ENCODE measurements at regions not wholly inside any gene's neighbourhood (a gene's known extent, or its start where the extent isn't known, plus 50 kb on each side); places are given as distances from the start of the nearest gene placed in this dataset.
"Not testable (repeated sequence)": the region's sequence is repeated elsewhere in the genome, so short reads cannot be mapped to it uniquely, and the experiment has no call there.

DNA sequence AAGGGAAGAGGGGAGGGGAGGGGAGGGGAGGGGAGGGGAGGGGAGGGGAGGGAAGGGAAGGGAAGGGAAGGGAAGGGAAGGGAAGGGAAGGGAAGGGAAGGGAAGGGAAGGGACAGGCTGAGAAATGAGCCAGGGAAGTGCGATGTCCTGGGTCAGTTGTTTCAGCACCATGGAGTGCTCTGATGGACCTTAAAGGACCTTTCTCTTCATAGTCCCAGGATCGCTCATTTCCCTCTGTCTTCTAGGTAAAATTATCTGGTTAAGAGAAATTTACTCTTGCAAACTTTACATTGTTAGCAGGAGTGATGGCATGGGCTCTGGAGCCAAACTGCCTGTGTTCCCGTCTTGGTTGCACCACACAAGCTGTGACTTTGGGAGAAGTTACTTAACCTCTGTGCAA lies 357.8 kb downstream of the MATN1 start:
- H2AFZ ChIP-seq (ENCODE audit: low read length): no peak overlapping the region
- H3K36me3 ChIP-seq (ENCODE audit: insufficient read depth, low read length): no peaks in the 10 kb centered on the region
- H3K4me1 ChIP-seq (ENCODE audit: low read length): no peaks in the 10 kb centered on the region
- no peaks in the 10 kb centered on the region for H4K20me1 ChIP-seq (ENCODE audit: insufficient read depth, low read depth, low read length)
- H3K27ac ChIP-seq (ENCODE audit: low read length): no peak overlapping the region
- H3K27me3 ChIP-seq (ENCODE audit: low read length): no peaks in the 10 kb centered on the region
- no peaks in the 10 kb centered on the region for H3K79me2 ChIP-seq (ENCODE audit: low read length)
- no peak overlapping the region for H3K9ac ChIP-seq (ENCODE audit: low read length)
- H3K4me3 ChIP-seq (ENCODE audit: low read length): no peak overlapping the region
- no peaks in the 10 kb centered on the region for H3K9me2 ChIP-seq (replicated peaks; ENCODE audit: insufficient read depth, low read length)
- DNase-seq: no peak
- H3K4me2 ChIP-seq (ENCODE audit: low read depth, low read length, poor library complexity, severe bottlenecking): no peak overlapping the region
- no peaks in the 10 kb centered on the region for H3K9me3 ChIP-seq (ENCODE audit: low read length)

DNA sequence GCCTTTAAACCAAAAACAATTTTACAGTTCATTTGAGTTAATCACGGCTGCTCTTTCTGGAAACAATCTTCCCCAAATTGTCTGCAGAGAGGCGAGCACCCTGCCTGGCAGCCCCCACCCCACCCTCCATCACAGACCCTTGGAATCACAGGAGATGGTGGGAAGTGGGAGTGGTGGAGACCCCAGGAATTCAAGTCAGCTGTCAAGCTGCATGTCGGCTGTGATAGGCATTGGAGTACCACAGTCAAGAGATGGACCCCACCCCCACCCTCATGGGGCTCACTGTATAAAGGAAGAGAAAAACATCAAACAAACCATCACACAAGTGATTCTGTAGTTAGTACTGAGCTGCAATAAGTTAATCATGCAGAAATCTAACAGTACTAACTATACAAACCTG lies 360.4 kb downstream of the MATN1 start:
- Histone ChIP-seq H3K4me1 (ENCODE audit: low read length) (no peaks in the 10 kb centered on the region), H3K27me3 (ENCODE audit: low read length) (no peaks in the 10 kb centered on the region), H4K20me1 (ENCODE audit: insufficient read depth, low read depth, low read length) (no peaks in the 10 kb centered on the region), H3K9me2 (replicated peaks; ENCODE audit: insufficient read depth, low read length) (no peaks in the 10 kb centered on the region), H3K79me2 (ENCODE audit: low read length) (no peaks in the 10 kb centered on the region), H3K9me3 (ENCODE audit: low read length) (no peaks in the 10 kb centered on the region), H2AFZ (ENCODE audit: low read length) (no peak overlapping the region), H3K36me3 (ENCODE audit: insufficient read depth, low read length) (no peaks in the 10 kb centered on the region), H3K27ac (ENCODE audit: low read length) (no peak overlapping the region), H3K4me3 (ENCODE audit: low read length) (no peak overlapping the region), H3K4me2 (ENCODE audit: low read depth, low read length, poor library complexity, severe bottlenecking) (no peak overlapping the region), H3K9ac (ENCODE audit: low read length) (no peak overlapping the region)
- DNase-seq: no peak

DNA sequence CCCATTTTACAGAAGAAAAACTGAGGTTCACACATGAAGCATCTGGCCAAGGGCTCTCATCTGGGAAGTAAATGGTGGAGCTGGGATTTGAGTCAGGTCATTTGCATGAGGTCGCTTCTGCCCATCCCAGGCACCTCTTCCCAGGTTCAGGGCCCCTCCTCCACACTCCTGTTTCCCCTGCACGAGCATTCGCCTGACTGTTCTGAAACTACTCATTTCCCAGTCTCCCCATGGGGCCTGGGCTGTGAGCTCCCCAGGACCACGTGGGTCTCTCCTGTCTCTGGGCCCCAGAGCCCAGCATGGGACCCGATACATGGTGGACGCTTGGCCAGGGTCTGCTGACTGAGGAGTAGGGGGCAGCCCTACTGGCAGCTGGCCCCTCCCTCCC lies 360.8 kb downstream of the MATN1 start:
- Histone ChIP-seq H3K9me2 (replicated peaks; ENCODE audit: insufficient read depth, low read length) (no peaks in the 10 kb centered on the region), H3K4me1 (ENCODE audit: low read length) (no peaks in the 10 kb centered on the region), H2AFZ (ENCODE audit: low read length) (no peak overlapping the region), H3K27me3 (ENCODE audit: low read length) (no peaks in the 10 kb centered on the region), H3K9me3 (ENCODE audit: low read length) (no peaks in the 10 kb centered on the region), H3K9ac (ENCODE audit: low read length) (no peak overlapping the region), H3K36me3 (ENCODE audit: insufficient read depth, low read length) (no peaks in the 10 kb centered on the region), H3K4me2 (ENCODE audit: low read depth, low read length, poor library complexity, severe bottlenecking) (no peak overlapping the region), H3K27ac (ENCODE audit: low read length) (no peak overlapping the region), H3K79me2 (ENCODE audit: low read length) (no peaks in the 10 kb centered on the region), H3K4me3 (ENCODE audit: low read length) (no peak overlapping the region), H4K20me1 (ENCODE audit: insufficient read depth, low read depth, low read length) (no peaks in the 10 kb centered on the region)
- DNase-seq: no peak

DNA sequence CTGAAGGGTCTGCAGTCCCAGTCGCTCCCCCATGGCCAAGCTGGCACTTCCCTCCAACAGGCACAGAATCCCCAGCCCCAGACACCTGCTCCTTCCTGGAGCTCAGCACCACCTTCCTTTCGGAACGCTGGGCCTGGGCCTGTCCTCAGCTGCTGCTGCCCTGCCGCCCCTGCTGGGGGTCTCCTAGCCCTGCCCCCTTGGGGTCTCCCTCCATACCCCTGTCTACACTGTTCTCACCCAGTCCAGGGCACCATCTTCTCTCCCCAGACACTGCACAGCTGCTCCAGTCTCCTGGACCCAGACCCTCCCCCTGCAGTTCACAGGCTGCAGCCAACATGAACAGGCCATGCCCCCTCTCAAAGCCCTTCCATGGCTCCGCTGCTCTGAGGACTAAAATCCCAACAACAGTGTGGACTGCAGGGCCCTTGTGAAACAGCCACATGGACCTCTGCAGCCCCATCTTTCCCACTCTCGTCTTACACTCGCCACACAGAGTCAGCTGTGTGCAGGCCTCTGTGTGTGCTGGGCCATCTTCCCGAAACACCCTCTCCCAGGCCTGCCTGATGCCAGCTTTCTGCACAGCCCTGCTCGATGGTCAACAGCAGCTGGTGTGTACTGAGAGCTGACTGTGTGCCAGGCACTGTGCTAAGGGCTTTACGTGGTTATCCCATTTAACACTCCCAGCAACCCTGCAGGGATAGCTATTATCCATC lies 361.3 kb downstream of the MATN1 start:
- H2AFZ ChIP-seq (ENCODE audit: low read length); DNase-seq; H3K79me2 ChIP-seq (ENCODE audit: low read length); H3K36me3 ChIP-seq (ENCODE audit: insufficient read depth, low read length); H3K27ac ChIP-seq (ENCODE audit: low read length); H3K27me3 ChIP-seq (ENCODE audit: low read length); H3K9me2 ChIP-seq (replicated peaks; ENCODE audit: insufficient read depth, low read length); H4K20me1 ChIP-seq (ENCODE audit: insufficient read depth, low read depth, low read length); H3K9ac ChIP-seq (ENCODE audit: low read length); H3K4me3 ChIP-seq (ENCODE audit: low read length); H3K9me3 ChIP-seq (ENCODE audit: low read length); H3K4me2 ChIP-seq (ENCODE audit: low read depth, low read length, poor library complexity, severe bottlenecking); H3K4me1 ChIP-seq (ENCODE audit: low read length): not testable (repeated sequence)

DNA sequence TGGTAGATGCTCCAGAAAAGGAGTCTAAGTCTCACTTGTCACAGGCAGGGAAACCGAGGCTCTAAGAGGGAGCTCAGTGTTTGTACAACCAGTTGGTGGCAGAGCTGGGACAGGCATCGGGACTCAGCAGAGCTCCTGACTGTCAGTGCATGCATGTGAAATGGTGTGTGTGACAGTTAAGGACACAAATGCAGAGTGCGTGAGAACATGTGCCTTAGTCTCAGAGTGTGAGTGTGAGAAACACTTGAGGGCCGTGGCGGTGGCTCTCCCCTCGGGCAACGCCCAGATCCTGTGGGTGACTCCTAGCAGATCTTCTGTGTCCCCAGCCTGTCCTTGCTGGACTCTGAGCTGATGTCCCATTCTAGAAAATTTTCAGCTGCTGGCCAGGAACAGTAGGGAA lies 362.6 kb downstream of the MATN1 start:
- no peaks in the 10 kb centered on the region for H3K36me3 ChIP-seq (ENCODE audit: insufficient read depth, low read length)
- no peaks in the 10 kb centered on the region for H3K4me1 ChIP-seq (ENCODE audit: low read length)
- no peak overlapping the region for H2AFZ ChIP-seq (ENCODE audit: low read length)
- no peaks in the 10 kb centered on the region for H3K9me2 ChIP-seq (replicated peaks; ENCODE audit: insufficient read depth, low read length)
- no peak overlapping the region for H3K27ac ChIP-seq (ENCODE audit: low read length)
- no peaks in the 10 kb centered on the region for H3K27me3 ChIP-seq (ENCODE audit: low read length)
- H3K9me3 ChIP-seq (ENCODE audit: low read length): no peaks in the 10 kb centered on the region
- no peaks in the 10 kb centered on the region for H4K20me1 ChIP-seq (ENCODE audit: insufficient read depth, low read depth, low read length)
- H3K79me2 ChIP-seq (ENCODE audit: low read length): no peaks in the 10 kb centered on the region
- no peak overlapping the region for H3K4me3 ChIP-seq (ENCODE audit: low read length)
- no peak for DNase-seq
- H3K9ac ChIP-seq (ENCODE audit: low read length): no peak overlapping the region
- H3K4me2 ChIP-seq (ENCODE audit: low read depth, low read length, poor library complexity, severe bottlenecking): no peak overlapping the region

DNA sequence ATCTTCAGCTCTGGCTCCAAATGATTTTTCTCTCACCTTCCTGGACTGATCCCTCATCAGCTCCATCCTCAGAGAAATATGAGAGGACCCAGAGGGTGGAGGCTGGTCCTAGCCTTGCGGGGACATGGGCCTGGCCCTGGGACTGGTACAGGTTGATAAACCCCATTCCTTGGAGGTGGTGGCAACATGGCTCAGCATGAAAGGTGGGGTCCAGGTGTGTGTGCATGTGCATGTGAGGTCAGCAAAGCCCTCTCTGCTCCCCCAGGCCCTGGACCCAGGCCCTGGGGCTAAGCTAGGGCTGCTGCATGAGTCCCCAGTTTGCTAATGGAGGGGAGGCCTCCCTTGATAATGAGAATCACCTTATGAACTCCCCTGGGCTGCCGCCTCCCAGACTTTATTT lies 363.1 kb downstream of the MATN1 start:
- no peak for DNase-seq
- H3K4me1 ChIP-seq (ENCODE audit: low read length): no peaks in the 10 kb centered on the region
- no peak overlapping the region for H3K9ac ChIP-seq (ENCODE audit: low read length)
- H3K4me3 ChIP-seq (ENCODE audit: low read length): no peak overlapping the region
- no peak overlapping the region for H3K27ac ChIP-seq (ENCODE audit: low read length)
- no peaks in the 10 kb centered on the region for H3K79me2 ChIP-seq (ENCODE audit: low read length)
- H3K36me3 ChIP-seq (ENCODE audit: insufficient read depth, low read length): no peaks in the 10 kb centered on the region
- H3K9me2 ChIP-seq (replicated peaks; ENCODE audit: insufficient read depth, low read length): no peaks in the 10 kb centered on the region
- H4K20me1 ChIP-seq (ENCODE audit: insufficient read depth, low read depth, low read length): no peaks in the 10 kb centered on the region
- no peak overlapping the region for H2AFZ ChIP-seq (ENCODE audit: low read length)
- H3K27me3 ChIP-seq (ENCODE audit: low read length): no peaks in the 10 kb centered on the region
- H3K4me2 ChIP-seq (ENCODE audit: low read depth, low read length, poor library complexity, severe bottlenecking): no peak overlapping the region
- no peaks in the 10 kb centered on the region for H3K9me3 ChIP-seq (ENCODE audit: low read length)

DNA sequence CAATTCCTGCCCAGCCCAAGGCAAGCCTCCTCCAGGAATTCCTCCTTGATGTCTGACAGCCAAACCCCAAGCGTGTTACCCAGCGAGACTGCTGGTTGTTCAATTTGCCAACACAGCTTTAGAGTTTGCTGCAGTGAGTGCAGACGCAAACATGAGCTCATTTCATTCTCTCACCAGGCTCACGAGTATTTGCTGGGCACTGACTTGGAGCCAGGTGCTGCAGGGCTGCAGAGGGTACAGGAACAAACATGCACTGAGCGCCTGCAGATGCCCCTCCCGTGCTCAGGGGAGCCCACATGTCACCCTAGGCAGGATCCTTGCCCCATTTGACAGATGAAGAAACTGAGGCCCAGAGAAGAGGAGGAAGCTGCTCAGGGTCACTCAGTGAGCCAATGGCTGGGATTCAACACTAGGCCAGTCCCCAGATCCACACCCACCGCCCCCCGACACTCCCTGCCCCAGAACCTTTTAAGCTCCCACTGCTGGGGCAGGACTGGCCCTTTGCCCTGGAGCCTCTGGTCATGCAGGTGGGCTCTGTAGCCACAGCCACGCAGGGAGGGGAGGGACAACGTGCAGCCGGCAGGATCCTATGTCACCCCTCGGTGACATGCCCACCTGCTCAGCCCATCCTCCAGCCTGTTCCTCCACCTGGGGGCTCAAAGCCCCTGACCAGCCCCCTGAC lies 363.7 kb downstream of the MATN1 start:
- Histone ChIP-seq H3K36me3 (ENCODE audit: insufficient read depth, low read length) (no peaks in the 10 kb centered on the region), H3K4me3 (ENCODE audit: low read length) (no peak overlapping the region), H3K4me1 (ENCODE audit: low read length) (no peaks in the 10 kb centered on the region), H3K4me2 (ENCODE audit: low read depth, low read length, poor library complexity, severe bottlenecking) (no peak overlapping the region), H3K27me3 (ENCODE audit: low read length) (no peaks in the 10 kb centered on the region), H3K9ac (ENCODE audit: low read length) (no peak overlapping the region), H4K20me1 (ENCODE audit: insufficient read depth, low read depth, low read length) (no peaks in the 10 kb centered on the region), H2AFZ (ENCODE audit: low read length) (no peak overlapping the region), H3K9me2 (replicated peaks; ENCODE audit: insufficient read depth, low read length) (no peaks in the 10 kb centered on the region), H3K27ac (ENCODE audit: low read length) (no peak overlapping the region), H3K9me3 (ENCODE audit: low read length) (no peaks in the 10 kb centered on the region), H3K79me2 (ENCODE audit: low read length) (no peaks in the 10 kb centered on the region)
- DNase-seq: no peak

DNA sequence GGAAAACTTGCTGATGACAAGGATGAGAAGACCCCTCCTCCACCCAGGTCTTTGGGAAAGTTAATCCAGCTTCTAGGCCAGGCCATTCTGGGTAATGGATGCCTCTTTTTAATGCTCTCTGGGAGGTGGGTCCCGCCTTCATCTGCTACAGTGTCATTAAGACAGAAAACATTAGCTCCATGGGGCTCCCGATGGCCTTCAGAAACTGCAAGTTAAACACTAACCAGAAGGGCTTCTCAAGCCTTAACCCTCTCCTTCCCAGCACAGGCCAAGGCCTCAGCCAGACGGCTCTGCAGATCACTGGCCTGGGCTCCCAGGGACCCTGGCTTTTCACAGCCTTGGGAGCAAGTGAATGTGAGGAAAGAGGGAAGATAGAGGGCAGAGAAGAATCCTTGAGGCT lies 364.9 kb downstream of the MATN1 start:
- Histone ChIP-seq H3K27me3 (ENCODE audit: low read length) (no peaks in the 10 kb centered on the region), H3K9me2 (replicated peaks; ENCODE audit: insufficient read depth, low read length) (no peaks in the 10 kb centered on the region), H3K36me3 (ENCODE audit: insufficient read depth, low read length) (no peaks in the 10 kb centered on the region), H3K9ac (ENCODE audit: low read length) (no peak overlapping the region), H3K4me2 (ENCODE audit: low read depth, low read length, poor library complexity, severe bottlenecking) (no peak overlapping the region), H3K79me2 (ENCODE audit: low read length) (no peaks in the 10 kb centered on the region), H3K9me3 (ENCODE audit: low read length) (no peaks in the 10 kb centered on the region), H3K4me3 (ENCODE audit: low read length) (no peak overlapping the region), H4K20me1 (ENCODE audit: insufficient read depth, low read depth, low read length) (no peaks in the 10 kb centered on the region), H2AFZ (ENCODE audit: low read length) (no peak overlapping the region), H3K27ac (ENCODE audit: low read length) (no peak overlapping the region), H3K4me1 (ENCODE audit: low read length) (no peaks in the 10 kb centered on the region)
- no peak for DNase-seq
